Globus pallidus (tissue), 1 donor: ENCODE measurements at regions not wholly inside any gene's neighbourhood (a gene's known extent, or its start where the extent isn't known, plus 50 kb on each side); places are given as distances from the start of the nearest gene placed in this dataset.

Experiments
- DNase-seq: peaks from one replicate; pipeline ENCODE4 v3.0.0-alpha.2; 2015; ENCODE audit warnings: low spot score

DNA sequence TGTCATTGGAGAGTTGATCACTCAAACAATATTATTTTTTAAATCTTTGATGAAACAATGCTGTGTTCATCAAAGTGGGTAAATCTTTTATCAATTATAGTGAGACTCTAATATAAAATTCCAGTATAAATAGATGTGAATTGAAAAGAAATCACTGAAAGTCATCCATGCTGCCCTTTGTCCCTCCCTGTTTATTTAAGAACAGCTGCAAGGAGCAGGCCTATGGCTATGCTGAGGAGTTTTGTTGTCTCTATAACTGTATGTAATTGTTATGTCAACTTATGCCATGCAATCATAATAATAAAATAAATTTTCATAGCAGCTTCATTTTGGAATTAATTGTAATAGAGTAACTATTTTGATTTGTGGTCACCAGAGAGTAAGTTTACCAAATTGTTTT is 1272.4 kb upstream of the ADGRL4 start:
- DNase-seq = no peak

DNA sequence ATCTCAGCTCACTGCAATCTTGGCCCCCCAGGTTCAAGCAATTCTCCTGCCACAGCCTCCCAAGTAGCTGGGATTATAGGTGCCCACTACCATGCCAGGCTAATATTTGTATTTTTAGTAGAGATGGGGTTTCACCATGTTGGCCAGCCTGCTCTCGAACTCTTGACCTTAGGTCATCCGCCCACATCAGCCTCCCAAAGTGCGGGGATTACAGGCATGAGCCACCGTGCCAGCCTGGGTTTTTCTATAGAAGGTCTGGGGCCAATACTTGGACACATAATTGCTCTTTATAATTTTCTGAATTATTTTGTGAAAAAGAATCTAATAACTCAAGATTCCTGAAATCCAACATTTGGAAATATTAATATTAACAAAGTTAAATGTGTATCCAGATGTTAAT is 1267.7 kb upstream of the ADGRL4 start:
- no peak for DNase-seq

DNA sequence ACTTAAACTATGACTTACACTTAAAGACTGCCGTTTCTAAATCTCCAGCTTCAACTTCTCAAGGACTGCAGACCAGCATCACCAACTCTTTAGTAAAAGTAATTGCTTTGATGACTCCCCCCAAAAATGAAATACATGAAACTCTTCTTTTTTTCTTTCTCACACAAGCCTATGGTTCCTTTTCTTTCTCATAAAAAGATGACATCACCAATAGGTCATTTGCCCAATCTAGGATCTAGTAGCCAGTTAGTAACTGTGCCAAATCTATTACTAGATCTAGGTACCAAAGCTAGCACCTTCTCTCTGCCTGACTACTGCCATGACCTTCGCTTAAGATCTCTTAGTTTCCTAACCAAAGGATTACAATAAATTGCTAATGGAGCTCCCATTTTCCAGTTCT is 1266.0 kb upstream of the ADGRL4 start:
- no peak for DNase-seq

DNA sequence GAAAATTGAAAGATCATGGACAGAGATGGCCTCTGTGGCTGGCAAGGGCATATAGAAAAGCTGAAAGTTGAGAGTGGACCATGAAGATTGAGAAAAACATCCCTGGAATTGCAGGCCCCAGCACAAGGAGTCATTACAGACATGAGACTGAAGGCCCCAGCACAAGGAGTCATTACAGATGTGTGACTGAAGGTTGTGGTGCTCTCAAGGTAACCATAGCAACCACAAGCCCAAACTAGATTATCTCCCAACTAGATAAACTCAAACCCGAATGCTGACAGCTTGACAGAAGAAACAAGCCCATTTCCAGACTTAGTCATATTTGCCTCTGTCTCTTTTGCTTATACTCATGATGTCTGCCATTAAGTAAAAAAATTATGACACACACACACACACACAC is 1252.1 kb upstream of the ADGRL4 start:
- no peak for DNase-seq

DNA sequence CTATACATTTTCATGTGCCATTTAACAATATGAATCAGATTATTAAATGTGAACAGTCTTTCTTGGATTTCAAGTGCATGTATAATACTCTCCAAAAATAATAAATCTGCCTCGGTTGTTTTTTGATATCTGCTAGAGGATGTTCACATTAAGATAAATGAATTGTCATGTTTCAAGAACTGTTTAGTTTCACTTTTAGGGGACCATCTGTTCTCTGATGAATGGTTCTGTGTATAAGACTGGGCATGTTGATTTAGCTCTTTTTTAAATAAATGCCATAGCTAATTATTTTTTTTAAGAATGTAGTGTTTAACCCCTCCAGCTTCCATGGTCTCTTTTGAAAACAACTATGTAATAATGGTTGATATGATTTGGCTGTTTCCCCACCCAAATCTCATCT is 1245.1 kb upstream of the ADGRL4 start:
- DNase-seq = no peak

DNA sequence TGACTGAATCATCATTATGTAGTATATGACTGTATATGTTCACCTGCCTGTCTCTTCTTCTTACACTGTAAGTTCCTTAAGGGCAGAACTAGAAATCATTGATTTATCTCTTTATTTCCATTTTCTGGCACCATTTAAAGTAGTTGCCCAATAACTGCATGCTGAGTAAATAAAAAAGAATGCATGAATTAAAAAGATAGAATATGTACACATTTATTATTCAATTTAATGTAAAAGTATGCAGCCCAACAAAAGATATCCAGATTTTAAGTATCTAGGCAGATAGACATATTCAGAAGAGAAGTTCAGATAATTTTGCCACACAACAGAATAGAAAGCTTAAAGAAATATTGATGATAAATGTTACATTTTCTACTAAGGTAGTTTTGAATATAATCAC is 1244.6 kb upstream of the ADGRL4 start:
- DNase-seq = no peak

DNA sequence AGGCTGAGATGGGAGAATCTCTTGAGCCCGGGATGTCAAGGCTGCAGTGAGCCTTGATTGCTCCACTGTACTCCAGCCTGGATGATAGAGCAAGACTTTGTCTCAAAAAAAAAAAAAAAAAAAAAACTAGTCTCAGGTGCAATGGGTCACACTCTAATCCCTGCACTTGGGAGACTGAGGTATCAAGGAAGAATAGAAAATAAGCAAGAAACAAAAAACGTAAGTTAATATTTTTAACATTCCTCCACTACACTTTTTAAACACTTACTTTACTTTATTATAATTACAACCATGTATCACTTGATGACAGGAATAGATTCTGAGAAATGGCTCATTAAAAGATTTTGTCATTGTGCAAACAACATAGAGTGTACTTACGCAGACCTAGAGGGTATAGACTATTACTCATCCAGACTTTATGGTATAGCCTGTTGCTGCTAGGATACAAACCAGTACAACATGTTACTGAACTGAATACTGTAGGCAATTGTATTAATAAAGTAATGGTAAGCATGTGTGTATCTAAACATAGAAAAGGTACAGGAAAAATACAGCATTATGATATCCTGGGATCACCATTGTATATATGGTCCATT is 1244.1 kb upstream of the ADGRL4 start:
- DNase-seq = no peak

DNA sequence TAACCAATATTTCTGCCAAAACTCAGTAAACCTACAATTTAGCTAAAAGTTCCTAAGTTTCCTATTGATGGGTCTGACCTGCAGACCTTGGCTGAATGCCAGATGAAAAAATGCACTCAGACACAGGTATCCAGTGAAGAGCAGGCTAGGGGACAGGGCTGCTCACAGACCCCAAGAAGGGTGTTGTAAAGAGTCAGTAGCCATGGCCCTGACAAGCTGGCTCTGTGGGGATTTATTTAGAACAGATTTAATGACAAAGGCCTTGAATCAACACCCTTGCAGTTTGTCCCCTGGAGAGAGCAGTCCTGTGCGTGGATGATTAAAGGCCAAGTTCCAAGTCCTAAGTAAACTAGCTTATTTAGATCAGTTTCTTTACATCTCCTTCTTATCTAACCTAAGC is 1243.2 kb upstream of the ADGRL4 start:
- no peak for DNase-seq

DNA sequence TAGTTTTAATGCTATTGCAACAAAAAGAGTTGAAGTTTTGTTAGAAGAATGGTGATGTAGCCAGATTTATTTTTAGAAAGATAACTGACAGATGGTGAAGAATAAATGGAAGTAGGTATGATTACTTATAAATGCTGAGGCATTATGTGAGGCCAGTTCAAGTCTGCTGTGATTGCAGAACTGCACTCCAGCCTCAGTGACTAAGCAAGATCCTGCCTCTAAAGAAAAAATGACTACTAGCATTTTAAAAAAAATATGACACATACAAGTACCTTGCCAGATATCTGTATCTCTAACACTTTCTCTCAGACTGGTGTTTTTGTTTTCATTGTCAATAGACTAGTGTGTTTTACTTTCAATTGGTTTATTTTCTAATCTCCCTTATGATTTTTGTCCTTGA is 1242.4 kb upstream of the ADGRL4 start:
- no peak for DNase-seq

DNA sequence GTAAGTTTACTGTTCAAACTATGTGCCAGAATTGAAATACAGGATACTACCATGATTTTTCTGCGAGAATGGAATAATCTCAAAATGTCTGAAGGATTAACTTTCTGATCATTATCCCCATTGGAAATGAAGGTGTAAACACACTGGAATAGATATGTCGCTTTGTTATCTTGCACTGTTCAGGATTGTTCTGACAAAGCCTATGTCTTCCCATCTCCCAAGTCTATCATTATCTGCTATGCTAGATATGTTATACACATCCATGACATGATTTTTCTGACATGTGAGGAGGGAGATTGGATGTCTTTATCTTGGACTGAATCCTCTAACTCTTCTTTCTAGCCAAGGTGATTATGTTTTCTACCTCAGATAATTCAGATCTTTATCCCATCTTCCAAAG is 1239.3 kb upstream of the ADGRL4 start:
- DNase-seq = no peak

DNA sequence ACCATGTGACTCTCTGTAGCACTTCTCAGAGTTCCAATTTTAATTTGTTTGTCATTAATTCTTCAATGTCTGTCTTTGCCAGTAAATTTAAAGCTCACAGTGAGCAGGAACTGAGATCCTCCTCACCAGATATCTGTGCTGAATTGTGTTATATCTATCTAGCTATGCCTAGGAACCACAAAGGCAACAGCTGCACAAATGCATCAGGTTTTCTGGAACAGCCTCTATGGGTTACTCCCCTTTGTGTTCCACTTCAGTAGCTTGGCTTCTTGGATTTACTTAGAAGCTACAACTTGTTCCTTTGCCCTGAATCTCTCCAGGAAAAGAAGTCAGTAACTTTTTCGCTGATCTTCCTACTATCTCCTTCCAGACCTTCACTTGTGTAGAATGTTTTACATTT is 1237.8 kb upstream of the ADGRL4 start:
- DNase-seq = no peak

DNA sequence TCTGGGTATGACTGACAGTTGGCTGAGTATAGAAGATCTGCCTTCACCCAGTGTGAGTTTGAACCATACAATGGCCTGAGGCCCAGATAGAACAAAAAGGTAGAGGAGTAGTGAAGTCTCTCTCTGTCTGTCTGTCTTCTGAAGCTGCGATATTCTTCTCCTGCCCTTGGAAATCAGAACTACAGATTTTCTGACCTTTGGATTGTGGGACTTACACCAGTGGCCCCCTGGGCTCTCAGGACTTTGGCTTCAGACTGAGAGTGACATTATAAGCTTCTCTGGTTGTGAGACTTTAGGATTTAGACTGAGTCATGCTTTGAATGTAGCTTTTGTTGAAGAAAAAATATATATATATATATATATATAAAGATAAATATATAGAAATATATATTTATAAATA is 1235.0 kb upstream of the ADGRL4 start:
- no peak for DNase-seq

DNA sequence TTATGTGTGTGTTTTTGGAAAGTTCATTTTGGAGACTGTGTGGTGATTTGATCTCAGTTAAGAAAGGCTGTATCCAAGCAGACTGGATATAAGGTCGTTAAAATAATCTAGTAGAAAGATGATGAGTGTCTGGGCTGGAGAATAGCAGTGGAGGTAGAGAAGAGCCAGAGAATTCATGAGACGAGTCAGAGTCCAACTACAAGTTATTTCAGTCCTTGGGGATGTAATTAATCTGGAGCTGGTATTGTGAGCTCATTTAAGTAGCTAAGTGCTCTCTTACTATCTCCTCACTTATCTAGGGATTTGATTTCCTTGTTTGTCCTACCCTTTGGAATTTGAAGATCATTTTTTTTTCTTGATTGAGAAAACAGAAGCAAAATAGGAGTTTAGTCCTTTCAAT is 1219.0 kb upstream of the ADGRL4 start:
- no peak for DNase-seq

DNA sequence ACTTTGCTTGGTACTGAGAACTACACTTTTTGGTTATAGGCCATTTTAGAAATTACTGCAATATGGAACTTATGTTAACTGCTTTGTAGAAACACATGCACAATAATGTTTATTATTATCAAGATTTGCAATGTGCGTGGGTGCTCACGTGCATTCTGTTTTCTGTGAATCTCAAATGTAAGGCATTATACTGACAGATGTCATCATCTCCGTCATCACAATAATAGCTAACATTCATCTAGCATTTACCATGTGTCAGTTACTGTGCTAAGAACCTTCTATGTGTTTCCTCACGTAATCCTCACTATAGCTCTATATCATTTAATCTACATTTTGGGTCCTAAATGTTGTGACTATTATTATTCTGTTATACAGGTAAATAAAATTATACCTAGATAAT is 1214.8 kb upstream of the ADGRL4 start:
- DNase-seq = no peak

DNA sequence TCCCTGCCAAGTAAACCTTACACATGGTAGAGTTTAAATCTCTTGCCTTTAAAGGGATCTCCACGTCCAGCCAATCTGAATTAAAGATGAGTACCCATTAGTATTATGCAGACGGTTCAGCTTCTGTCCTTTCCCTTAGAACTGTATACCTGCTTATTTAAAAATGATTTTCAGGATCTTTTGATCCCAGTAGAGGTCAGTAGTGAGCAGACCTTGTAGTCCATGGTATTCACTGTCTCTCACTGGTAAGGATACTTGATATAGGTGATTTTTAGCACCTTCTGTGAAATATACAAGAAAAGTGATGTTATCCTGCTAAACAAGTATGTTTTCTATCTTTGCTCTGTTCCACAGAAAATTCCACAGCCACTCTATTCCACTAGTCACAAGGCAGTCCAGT is 1211.6 kb upstream of the ADGRL4 start:
- no peak for DNase-seq

DNA sequence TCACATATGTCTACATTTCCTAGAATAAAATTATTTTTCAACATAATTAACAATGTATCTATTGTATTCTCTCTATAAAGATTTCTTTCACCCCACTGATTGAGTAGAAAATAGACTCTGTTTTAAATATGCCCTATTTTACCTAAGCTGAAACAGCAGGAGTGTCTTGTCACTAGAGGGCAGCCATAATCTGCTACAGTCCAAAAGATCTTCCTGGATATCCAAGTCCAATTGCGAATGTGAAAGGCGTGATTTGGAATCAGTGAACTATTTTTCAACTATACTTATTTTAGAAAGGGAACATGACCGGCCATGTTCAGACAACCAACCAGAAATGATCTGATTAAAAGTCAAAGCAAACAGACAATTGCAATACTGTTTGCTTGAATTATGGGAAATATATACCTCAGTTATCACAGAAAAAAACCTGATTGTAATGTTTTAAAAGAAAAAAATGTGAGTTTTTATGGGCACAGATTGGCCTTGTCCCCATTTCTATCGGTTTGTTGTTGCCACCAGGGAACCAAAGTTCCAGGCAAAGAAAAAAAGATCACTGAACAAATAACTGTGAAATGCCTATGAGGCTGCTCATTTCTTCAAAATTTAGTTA is 1211.0 kb upstream of the ADGRL4 start:
- peak; percentile 14 for DNase-seq

DNA sequence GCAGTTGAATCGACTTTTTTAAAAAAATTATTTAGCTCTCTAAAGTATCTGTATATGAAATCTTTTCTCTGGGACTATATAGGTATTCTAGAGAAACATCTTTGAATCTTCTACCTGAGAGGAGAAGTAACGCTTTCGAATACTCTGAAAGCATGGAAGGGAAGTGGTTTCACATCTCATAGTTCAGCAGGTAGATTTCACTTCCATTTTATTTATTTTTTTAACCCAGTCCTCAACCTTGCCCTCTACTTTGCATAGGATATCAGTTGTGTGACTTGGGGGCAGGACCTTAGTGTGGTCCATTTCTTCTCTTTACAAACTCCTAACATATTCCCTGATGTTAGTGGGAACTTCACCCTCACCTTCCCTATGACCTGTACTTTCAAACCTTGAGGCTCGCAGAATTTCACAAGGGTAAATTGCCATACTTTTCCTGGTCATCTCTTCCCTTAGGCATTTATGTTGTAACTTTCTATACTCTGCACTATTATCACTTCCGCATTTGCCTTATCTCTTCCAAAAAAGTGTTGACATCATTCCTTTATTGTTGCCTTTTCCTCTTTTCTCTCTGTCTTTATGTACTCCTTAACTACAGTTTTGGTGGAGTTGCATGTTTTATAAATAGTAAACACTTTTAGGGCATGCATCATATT is 1208.5 kb upstream of the ADGRL4 start:
- DNase-seq = no peak

DNA sequence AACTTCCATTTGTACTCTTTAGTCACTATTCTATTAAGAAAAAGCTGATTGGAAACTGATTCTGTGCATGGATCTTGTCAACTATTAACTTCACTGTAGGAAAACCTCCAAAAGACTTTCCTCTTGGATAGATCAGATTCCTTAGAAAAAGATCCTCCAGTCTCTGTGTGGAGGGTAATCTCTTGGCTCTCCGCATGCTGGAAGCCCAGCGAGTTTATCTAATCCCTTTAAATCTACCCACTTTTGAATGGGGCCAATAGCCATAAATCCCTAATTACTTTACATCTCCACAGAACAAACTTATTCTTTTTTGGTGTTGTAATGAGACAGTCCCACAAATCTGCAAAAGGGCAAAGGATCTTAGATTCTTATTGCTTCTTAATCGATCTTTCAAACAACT is 1206.4 kb upstream of the ADGRL4 start:
- DNase-seq = no peak

DNA sequence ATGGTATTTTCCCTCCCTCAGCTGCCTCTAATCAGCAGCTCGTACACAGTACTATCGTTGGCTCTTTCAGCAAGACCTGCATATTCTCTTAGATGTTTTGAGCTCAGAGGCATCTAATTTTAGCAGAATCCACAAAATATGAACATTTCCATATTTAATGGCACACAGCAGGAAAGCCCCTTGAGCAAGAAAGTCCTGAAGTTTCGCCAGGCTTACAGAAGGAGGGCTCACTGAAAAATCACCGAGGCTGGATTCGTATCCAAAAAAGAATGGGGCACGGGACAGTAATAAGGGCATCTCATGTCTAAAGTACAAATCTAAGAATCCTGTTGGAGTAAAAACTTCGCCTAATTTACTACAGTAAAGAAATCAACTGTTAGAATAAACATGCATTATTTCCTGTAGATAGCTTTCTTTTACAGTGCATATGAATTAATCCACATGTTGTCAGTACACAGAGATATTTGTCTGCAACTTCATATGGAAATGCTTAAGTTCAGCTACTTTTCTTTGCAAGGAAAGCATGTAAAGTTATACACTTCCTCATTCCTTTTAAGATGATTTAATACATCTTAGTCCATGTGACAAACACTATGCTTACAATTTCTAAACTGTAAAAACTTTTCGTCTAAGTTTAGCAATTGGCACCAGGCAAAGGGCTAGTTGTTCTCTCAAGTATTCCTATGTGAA is 1205.3 kb upstream of the ADGRL4 start:
- DNase-seq = no peak

DNA sequence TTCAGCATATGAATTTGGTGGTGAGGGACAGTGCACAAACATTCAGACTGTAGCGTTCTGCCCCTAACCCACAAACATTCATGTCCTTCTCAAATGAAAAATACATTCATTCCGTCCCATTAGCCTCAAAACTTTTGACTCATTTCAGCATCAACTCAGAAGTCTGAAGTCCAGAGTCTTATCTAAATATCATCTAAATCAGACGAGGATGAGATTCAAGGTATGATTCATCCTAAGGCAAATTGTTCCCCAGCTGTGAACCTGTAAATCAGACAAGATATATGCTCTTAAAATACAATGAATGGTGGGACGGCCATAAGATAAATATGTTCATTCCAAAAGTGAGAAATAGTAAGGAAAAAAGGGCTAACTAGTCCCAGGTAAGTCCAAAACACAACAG is 1195.6 kb upstream of the ADGRL4 start:
- DNase-seq = no peak

DNA sequence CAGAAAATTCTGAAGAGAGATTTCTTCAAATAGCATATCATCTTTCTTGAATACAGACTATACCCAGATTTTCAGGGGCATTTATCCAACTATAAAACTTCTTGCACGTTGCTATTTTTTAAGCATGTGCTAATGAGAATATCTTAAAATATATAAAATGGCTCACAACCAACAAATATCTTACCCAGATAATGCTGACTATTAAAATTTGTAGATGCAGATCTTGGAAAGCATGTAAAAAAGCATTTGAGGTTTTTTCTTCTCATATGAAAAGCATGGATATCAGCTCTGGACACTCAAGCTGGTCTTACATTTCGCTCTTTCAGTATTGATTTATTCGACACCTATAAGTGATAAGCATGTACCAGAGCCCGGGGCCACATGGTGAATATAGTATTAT is 1187.7 kb upstream of the ADGRL4 start:
- no peak for DNase-seq

DNA sequence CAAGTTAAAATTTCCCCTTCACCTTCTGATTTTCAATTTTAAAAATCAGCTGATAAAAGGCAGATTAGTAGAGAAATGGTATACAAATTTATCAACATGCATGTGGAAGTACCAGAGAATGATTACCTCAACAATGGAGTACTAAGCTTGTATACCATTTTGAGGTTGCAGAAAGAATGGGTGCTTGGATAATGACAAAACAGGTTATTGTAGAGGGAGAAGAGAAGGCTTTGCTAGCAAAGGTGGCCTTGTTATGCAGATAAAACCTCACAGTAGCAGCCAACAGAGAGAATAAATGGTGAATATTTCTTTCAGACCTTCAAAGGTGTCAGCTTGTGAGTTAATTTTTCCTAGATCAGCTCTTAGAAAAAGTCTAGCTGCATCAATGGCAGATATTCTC is 1174.9 kb upstream of the ADGRL4 start:
- no peak for DNase-seq

DNA sequence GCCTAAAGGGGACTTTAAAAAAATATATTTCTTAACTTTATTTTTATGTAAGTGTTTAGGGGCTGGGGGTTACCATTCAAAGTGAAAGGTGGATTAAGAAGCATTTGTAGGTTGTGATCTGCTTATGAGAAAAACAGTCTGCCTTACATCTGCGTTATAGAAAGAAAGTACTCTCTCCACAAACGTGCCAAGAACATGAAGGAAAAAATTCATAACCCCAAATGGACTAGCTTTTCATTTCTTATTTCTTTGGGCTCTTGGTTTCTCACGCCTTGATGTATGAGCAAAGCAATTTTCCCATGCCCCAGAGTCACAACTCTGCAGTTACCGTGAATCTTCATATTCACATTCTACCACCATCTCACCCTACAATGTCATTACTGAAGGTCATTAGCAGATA is 1165.1 kb upstream of the ADGRL4 start:
- no peak for DNase-seq
